MCF 10A (cell line): ENCODE measurements at regions not wholly inside any gene's neighbourhood (a gene's known extent, or its start where the extent isn't known, plus 50 kb on each side); places are given as distances from the start of the nearest gene placed in this dataset.

ENCODE experiments used
- BruUV-seq: library from RNA; stranded (reverse); fragments of 400-500 nt; replicated peaks from 2 replicates; lab custom pipeline; 2021; lab: Mats Ljungman, UMichigan
- CTCF ChIA-PET: fragments of 300-600 bp; sonication (Branson Sonifier 250); formaldehyde crosslinking; extraction: SDS; loops from one replicate; lab custom pipeline; 2021; ENCODE audit warnings: antibody characterized with exemption, inconsistent platforms; lab: Yijun Ruan, JAX
- POLR2A ChIA-PET: fragments of 300-600, 350-650 bp; sonication (Branson Sonifier 250); formaldehyde crosslinking; extraction: SDS; loops from one replicate; lab custom pipeline; 2020; ENCODE audit warnings: antibody characterized with exemption, inconsistent platforms; lab: Yijun Ruan, JAX
- DNase-seq: peaks from one replicate; pipeline ENCODE4 v3.0.0-alpha.2; 2018; ENCODE audit not compliant: unreplicated experiment
- H3K27ac Mint-ChIP-seq: one replicate; pipeline ENCODE4 v1.8.0; 2022; ENCODE audit warnings: mild to moderate bottlenecking, low read depth, mixed read lengths; ENCODE audit not compliant: unreplicated experiment
- H3K27me3 Mint-ChIP-seq: one replicate; pipeline ENCODE4 v1.8.0; 2022; ENCODE audit warnings: mixed read lengths; ENCODE audit not compliant: insufficient read depth, unreplicated experiment
- H3K36me3 Mint-ChIP-seq: one replicate; pipeline ENCODE4 v1.8.0; 2022; ENCODE audit warnings: mild to moderate bottlenecking, moderate library complexity, mixed read lengths; ENCODE audit not compliant: insufficient read depth, unreplicated experiment
- H3K4me1 Mint-ChIP-seq: one replicate; pipeline ENCODE4 v1.8.0; 2022; ENCODE audit warnings: mixed read lengths; ENCODE audit not compliant: insufficient read depth, unreplicated experiment
- H3K4me3 Mint-ChIP-seq: one replicate; pipeline ENCODE4 v1.8.0; 2022; ENCODE audit warnings: mild to moderate bottlenecking, moderate library complexity, mixed read lengths; ENCODE audit not compliant: unreplicated experiment
- H3K9me3 Mint-ChIP-seq: one replicate; pipeline ENCODE4 v1.8.0; 2022; ENCODE audit warnings: mixed read lengths; ENCODE audit not compliant: unreplicated experiment
- intact Hi-C: fragments of 100-400 bp; cut with micrococcal nuclease; formaldehyde crosslinking; loops from 2 replicates; pipeline ENCODE4 v1.14.1; 2022
- TF ChIP-seq, protein P1 (sequence below): fragments of 200-600 bp; IDR thresholded peaks from one replicate; pipeline ENCODE4 v1.8.0; 2022; ENCODE audit warnings: antibody characterized with exemption, mild to moderate bottlenecking; ENCODE audit not compliant: unreplicated experiment

- BruUV-seq: no TSS peak
- TF ChIP-seq, protein P1, sequence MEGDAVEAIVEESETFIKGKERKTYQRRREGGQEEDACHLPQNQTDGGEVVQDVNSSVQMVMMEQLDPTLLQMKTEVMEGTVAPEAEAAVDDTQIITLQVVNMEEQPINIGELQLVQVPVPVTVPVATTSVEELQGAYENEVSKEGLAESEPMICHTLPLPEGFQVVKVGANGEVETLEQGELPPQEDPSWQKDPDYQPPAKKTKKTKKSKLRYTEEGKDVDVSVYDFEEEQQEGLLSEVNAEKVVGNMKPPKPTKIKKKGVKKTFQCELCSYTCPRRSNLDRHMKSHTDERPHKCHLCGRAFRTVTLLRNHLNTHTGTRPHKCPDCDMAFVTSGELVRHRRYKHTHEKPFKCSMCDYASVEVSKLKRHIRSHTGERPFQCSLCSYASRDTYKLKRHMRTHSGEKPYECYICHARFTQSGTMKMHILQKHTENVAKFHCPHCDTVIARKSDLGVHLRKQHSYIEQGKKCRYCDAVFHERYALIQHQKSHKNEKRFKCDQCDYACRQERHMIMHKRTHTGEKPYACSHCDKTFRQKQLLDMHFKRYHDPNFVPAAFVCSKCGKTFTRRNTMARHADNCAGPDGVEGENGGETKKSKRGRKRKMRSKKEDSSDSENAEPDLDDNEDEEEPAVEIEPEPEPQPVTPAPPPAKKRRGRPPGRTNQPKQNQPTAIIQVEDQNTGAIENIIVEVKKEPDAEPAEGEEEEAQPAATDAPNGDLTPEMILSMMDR: no peak
- H3K27ac Mint-ChIP-seq: no peak overlapping the region
- H3K4me1 Mint-ChIP-seq: peaks cover 59% of the 10 kb centered on the region
- intact Hi-C loops: loop anchor here (10.0 kb wide), 1 partner anchor 163 kb away; no protein-coding TSS in a partner anchor
- peak; percentile 55 for DNase-seq
- H3K36me3 Mint-ChIP-seq: no peaks in the 10 kb centered on the region
- CTCF ChIA-PET: interaction anchor here (0.6 to 2.5 kb wide), 6 partner anchors 22 to 223 kb away, joined by 3 to 7 read pairs (median 5); no protein-coding TSS in a partner anchor
- H3K27me3 Mint-ChIP-seq: no peaks in the 10 kb centered on the region
- peaks cover 8% of the 10 kb centered on the region for H3K9me3 Mint-ChIP-seq
- no peak overlapping the region for H3K4me3 Mint-ChIP-seq
- POLR2A ChIA-PET: interaction anchor here (0.6 to 3.1 kb wide), 8 partner anchors 12 to 255 kb away, joined by 3 to 19 read pairs (median 6); partner anchors contain the start of gene GSE1
These were observed 221.1 kb upstream of the GSE1 start for GRCh38 chr16:85391769-85392583.

GRCh38 chr16:85392756-85393673, 220.1 kb upstream of the GSE1 start:
- TF ChIP-seq, protein P1: no peak
- ChIA-PET CTCF (interaction anchor here (0.6 to 2.5 kb wide), 4 partner anchors 21 to 217 kb away, joined by 5 to 7 read pairs (median 6); no protein-coding TSS in a partner anchor), POLR2A (interaction anchor here (2.8 to 3.1 kb wide), 2 partner anchors 22 to 220 kb away, joined by 13 to 19 read pairs; partner anchors contain the start of gene GSE1)
- H3K27me3 Mint-ChIP-seq: no peaks in the 10 kb centered on the region
- BruUV-seq: no TSS peak
- no peak overlapping the region for H3K4me3 Mint-ChIP-seq
- H3K9me3 Mint-ChIP-seq: peaks cover under 1% of the 10 kb centered on the region
- intact Hi-C loops: loop anchor here (10.0 kb wide), 1 partner anchor 162 kb away; no protein-coding TSS in a partner anchor
- no peak overlapping the region for H3K27ac Mint-ChIP-seq
- no peak for DNase-seq
- peaks cover 52% of the 10 kb centered on the region for H3K4me1 Mint-ChIP-seq
- no peaks in the 10 kb centered on the region for H3K36me3 Mint-ChIP-seq

DNA sequence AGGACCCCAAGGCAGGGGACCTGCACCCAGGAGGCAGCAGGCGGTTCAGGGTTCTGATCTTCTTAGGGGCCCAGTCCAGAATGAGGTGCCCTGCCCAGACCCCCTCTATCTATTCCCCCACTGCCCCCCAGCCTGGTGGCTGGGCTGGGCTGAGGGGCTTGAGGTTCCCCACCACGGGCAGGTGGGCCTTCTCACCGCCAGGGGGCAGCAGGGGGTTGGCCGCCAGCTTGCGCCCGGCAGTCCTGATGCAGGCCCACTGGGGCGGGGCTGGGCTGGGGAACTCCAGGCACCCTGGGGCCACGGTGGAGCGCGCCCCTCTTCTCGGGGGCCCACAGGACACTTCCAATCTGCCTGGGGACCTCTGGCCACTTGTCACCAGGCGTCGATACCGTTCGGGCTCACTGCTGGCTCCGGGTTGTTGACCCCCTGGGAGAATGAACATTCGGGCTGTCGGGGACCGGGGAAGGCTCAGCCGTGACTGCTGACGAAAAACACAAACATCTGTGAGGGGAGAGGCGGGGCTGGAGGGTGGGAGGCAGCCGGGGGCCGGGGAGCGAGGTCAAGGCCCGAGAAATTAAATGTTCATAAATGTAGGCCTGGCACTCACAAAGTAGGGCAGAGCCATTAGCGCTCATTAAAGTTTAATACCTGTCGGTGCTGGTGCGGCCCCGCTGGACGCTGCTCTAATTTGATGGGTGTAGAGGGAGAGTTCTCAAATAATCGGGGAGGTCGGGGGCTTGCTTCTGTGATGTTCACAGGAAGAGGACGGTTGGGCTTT, 219.3 kb upstream of the GSE1 start:
- H3K36me3 Mint-ChIP-seq: no peaks in the 10 kb centered on the region
- POLR2A ChIA-PET: interaction anchor here (0.6 to 4.8 kb wide), 5 partner anchors 23 to 164 kb away, joined by 3 to 30 read pairs (median 8); no protein-coding TSS in a partner anchor
- TF ChIP-seq, protein P1: peak; percentile 44
- DNase-seq: no peak
- H3K4me3 Mint-ChIP-seq: no peak overlapping the region
- H3K9me3 Mint-ChIP-seq: no peaks in the 10 kb centered on the region
- peaks cover 47% of the 10 kb centered on the region for H3K4me1 Mint-ChIP-seq
- no peaks in the 10 kb centered on the region for H3K27me3 Mint-ChIP-seq
- CTCF ChIA-PET: interaction anchor here (0.6 to 6.4 kb wide), 3 partner anchors 25 to 221 kb away, joined by 3 to 50 read pairs (median 7); no protein-coding TSS in a partner anchor
- H3K27ac Mint-ChIP-seq: no peak overlapping the region
- intact Hi-C loops: loop anchor here (10.0 kb wide), 1 partner anchor 161 kb away; no protein-coding TSS in a partner anchor
- no TSS peak for BruUV-seq
